ENCODE measurements at regions not wholly inside any gene's neighbourhood (a gene's known extent, or its start where the extent isn't known, plus 50 kb on each side); places are given as distances from the start of the nearest gene placed in this dataset.

- Histone ChIP-seq H3K36me3 (ENCODE audit: low read depth) (no peaks in the 10 kb centered on the region), H3K4me1 (ENCODE audit: insufficient read depth) (no peaks in the 10 kb centered on the region), H3K9me3 (ENCODE audit: low read depth) (no peaks in the 10 kb centered on the region), H3K4me2 (ENCODE audit: unreplicated experiment) (no peak overlapping the region), H3K79me2 (ENCODE audit: insufficient read depth) (no peaks in the 10 kb centered on the region), H3K9me2 (ENCODE audit: insufficient read depth) (no peaks in the 10 kb centered on the region), H3K4me3 (no peak overlapping the region), H4K20me1 (ENCODE audit: insufficient read depth) (no peaks in the 10 kb centered on the region), H3K27ac (no peak overlapping the region), H3K27me3 (replicated peaks; ENCODE audit: insufficient read depth) (peaks cover 40% of the 10 kb centered on the region), H2AFZ (no peak overlapping the region), H3F3A (ENCODE audit: insufficient read depth) (no peaks in the 10 kb centered on the region), H3K9ac (no peak overlapping the region)
- no peak for DNase-seq
- no peak for TF ChIP-seq EZH2phosphoT487 (IDR thresholded peaks at IDR 0.05; ENCODE audit: insufficient read depth, low read depth)
- TF ChIP-seq EZH2 (IDR thresholded peaks at IDR 0.05; ENCODE audit: insufficient read depth, poor library complexity, severe bottlenecking): no peak
- whole genome bisulfite sequencing, 2 experiments (ENCODE audit: low coverage in 1 of 2, low lambda C conversion rate in 2 of 2, missing lambda C conversion rate in 2 of 2): 72% methylated on average over 9 of the region's 9 CpGs
- in situ Hi-C loops (cut with MboI): no loop called here
Observed at GRCh38 chr6:41454189-41454789, 91.9 kb upstream of the FOXP4 start.

- Histone ChIP-seq H3K9ac (no peak overlapping the region), H3K27me3 (replicated peaks; ENCODE audit: insufficient read depth) (peaks cover 44% of the 10 kb centered on the region), H3K9me3 (ENCODE audit: low read depth) (no peaks in the 10 kb centered on the region), H3K4me3 (no peak overlapping the region), H3K9me2 (ENCODE audit: insufficient read depth) (no peaks in the 10 kb centered on the region), H3K27ac (no peak overlapping the region), H3K79me2 (ENCODE audit: insufficient read depth) (no peaks in the 10 kb centered on the region), H3K4me2 (ENCODE audit: unreplicated experiment) (no peak overlapping the region), H3K36me3 (ENCODE audit: low read depth) (no peaks in the 10 kb centered on the region), H4K20me1 (ENCODE audit: insufficient read depth) (no peaks in the 10 kb centered on the region), H3F3A (ENCODE audit: insufficient read depth) (no peaks in the 10 kb centered on the region), H3K4me1 (ENCODE audit: insufficient read depth) (no peaks in the 10 kb centered on the region), H2AFZ (no peak overlapping the region)
- in situ Hi-C loops (cut with MboI): no loop called here
- WGBS, 2 experiments (ENCODE audit: low coverage in 1 of 2, low lambda C conversion rate in 2 of 2, missing lambda C conversion rate in 2 of 2): 69 to 80% methylated on average over 2 of the region's 2 CpGs
- TF ChIP-seq EZH2phosphoT487 (IDR thresholded peaks at IDR 0.05; ENCODE audit: insufficient read depth, low read depth): no peak
- TF ChIP-seq EZH2 (IDR thresholded peaks at IDR 0.05; ENCODE audit: insufficient read depth, poor library complexity, severe bottlenecking): no peak
- DNase-seq: no peak
Observed at GRCh38 chr6:41455410-41455809, 90.8 kb upstream of the FOXP4 start.

- Histone ChIP-seq H4K20me1 (ENCODE audit: insufficient read depth) (no peaks in the 10 kb centered on the region), H3K9me3 (ENCODE audit: low read depth) (no peaks in the 10 kb centered on the region), H3K27me3 (replicated peaks; ENCODE audit: insufficient read depth) (peaks cover 44% of the 10 kb centered on the region), H3K36me3 (ENCODE audit: low read depth) (no peaks in the 10 kb centered on the region), H3K4me1 (ENCODE audit: insufficient read depth) (no peaks in the 10 kb centered on the region), H3F3A (ENCODE audit: insufficient read depth) (no peaks in the 10 kb centered on the region), H3K9ac (no peak overlapping the region), H3K79me2 (ENCODE audit: insufficient read depth) (no peaks in the 10 kb centered on the region), H2AFZ (no peak overlapping the region), H3K4me3 (no peak overlapping the region), H3K4me2 (ENCODE audit: unreplicated experiment) (no peak overlapping the region), H3K9me2 (ENCODE audit: insufficient read depth) (no peaks in the 10 kb centered on the region), H3K27ac (no peak overlapping the region)
- 51 to 53% methylated on average over 4 of the region's 4 CpGs for WGBS, 2 experiments (ENCODE audit: low coverage in 1 of 2, low lambda C conversion rate in 2 of 2, missing lambda C conversion rate in 2 of 2)
- no peak for DNase-seq
- in situ Hi-C loops (cut with MboI): no loop called here
- no peak for TF ChIP-seq EZH2phosphoT487 (IDR thresholded peaks at IDR 0.05; ENCODE audit: insufficient read depth, low read depth)
- TF ChIP-seq EZH2 (IDR thresholded peaks at IDR 0.05; ENCODE audit: insufficient read depth, poor library complexity, severe bottlenecking): no peak
Observed at GRCh38 chr6:41455818-41456217, 90.4 kb upstream of the FOXP4 start.

- H3K27me3 ChIP-seq (replicated peaks; ENCODE audit: insufficient read depth): peaks cover 44% of the 10 kb centered on the region
- no peaks in the 10 kb centered on the region for H3K4me1 ChIP-seq (ENCODE audit: insufficient read depth)
Observed at GRCh38 chr6:41457303-41457670, 88.9 kb upstream of the FOXP4 start.

GRCh38 chr6:41459738-41460137 is 86.4 kb upstream of the FOXP4 start:
- H3K27ac ChIP-seq: no peak overlapping the region
- peaks cover 34% of the 10 kb centered on the region for H3K27me3 ChIP-seq (replicated peaks; ENCODE audit: insufficient read depth)
- TF ChIP-seq EZH2 (IDR thresholded peaks at IDR 0.05; ENCODE audit: insufficient read depth, poor library complexity, severe bottlenecking) (no peak), EZH2phosphoT487 (IDR thresholded peaks at IDR 0.05; ENCODE audit: insufficient read depth, low read depth) (no peak)
- in situ Hi-C loops (cut with MboI): no loop called here
- H3K4me2 ChIP-seq (ENCODE audit: unreplicated experiment): no peak overlapping the region
- no peaks in the 10 kb centered on the region for H3K79me2 ChIP-seq (ENCODE audit: insufficient read depth)
- no peaks in the 10 kb centered on the region for H3K4me1 ChIP-seq (ENCODE audit: insufficient read depth)
- no peak overlapping the region for H3K9ac ChIP-seq
- H3K36me3 ChIP-seq (ENCODE audit: low read depth): no peaks in the 10 kb centered on the region
- 83 to 86% methylated on average over 2 of the region's 2 CpGs for WGBS, 2 experiments (ENCODE audit: low coverage in 1 of 2, low lambda C conversion rate in 2 of 2, missing lambda C conversion rate in 2 of 2)
- no peak overlapping the region for H3K4me3 ChIP-seq
- H3F3A ChIP-seq (ENCODE audit: insufficient read depth): no peaks in the 10 kb centered on the region
- H4K20me1 ChIP-seq (ENCODE audit: insufficient read depth): no peaks in the 10 kb centered on the region
- H3K9me2 ChIP-seq (ENCODE audit: insufficient read depth): no peaks in the 10 kb centered on the region
- no peaks in the 10 kb centered on the region for H3K9me3 ChIP-seq (ENCODE audit: low read depth)
- H2AFZ ChIP-seq: no peak overlapping the region
- no peak for DNase-seq

More at GRCh38 chr6:41457303-41457670, 88.9 kb upstream of the FOXP4 start:
- in situ Hi-C loops (cut with MboI): no loop called here
- H4K20me1 ChIP-seq (ENCODE audit: insufficient read depth): no peaks in the 10 kb centered on the region
- H3K9me2 ChIP-seq (ENCODE audit: insufficient read depth): no peaks in the 10 kb centered on the region
- 60 to 62% methylated on average over 8 of the region's 8 CpGs for WGBS, 2 experiments (ENCODE audit: low coverage in 1 of 2, low lambda C conversion rate in 2 of 2, missing lambda C conversion rate in 2 of 2)
- H3K79me2 ChIP-seq (ENCODE audit: insufficient read depth): no peaks in the 10 kb centered on the region
- no peak for DNase-seq
- H3K9me3 ChIP-seq (ENCODE audit: low read depth): no peaks in the 10 kb centered on the region
- no peaks in the 10 kb centered on the region for H3F3A ChIP-seq (ENCODE audit: insufficient read depth)
- no peaks in the 10 kb centered on the region for H3K36me3 ChIP-seq (ENCODE audit: low read depth)
- H3K27ac ChIP-seq: no peak overlapping the region
- H3K9ac ChIP-seq: no peak overlapping the region
- H3K4me2 ChIP-seq (ENCODE audit: unreplicated experiment): no peak overlapping the region
- H2AFZ ChIP-seq: no peak overlapping the region
- TF ChIP-seq EZH2phosphoT487 (IDR thresholded peaks at IDR 0.05; ENCODE audit: insufficient read depth, low read depth) (no peak), EZH2 (IDR thresholded peaks at IDR 0.05; ENCODE audit: insufficient read depth, poor library complexity, severe bottlenecking) (no peak)
- H3K4me3 ChIP-seq: no peak overlapping the region
